K562 (cell line): ENCODE measurements at regions not wholly inside any gene's neighbourhood (a gene's known extent, or its start where the extent isn't known, plus 50 kb on each side); places are given as distances from the start of the nearest gene placed in this dataset.

Experiments
- CHD2 ChIP-seq: IDR thresholded peaks from 2 replicates; pipeline ENCODE4 v1.6.1; 2011; ENCODE audit warnings: low read depth, low read length
- KAT7 ChIP-seq: sonication (generic); formaldehyde crosslinking; IDR thresholded peaks from 2 replicates; pipeline ENCODE4 v1.8.0; 2022; ENCODE audit warnings: missing genetic modification reagents, mild to moderate bottlenecking, borderline replicate concordance
- SP1 ChIP-seq: sonication (generic); formaldehyde crosslinking; IDR thresholded peaks from 2 replicates; pipeline ENCODE4 v1.8.1; 2022; ENCODE audit warnings: mild to moderate bottlenecking, missing genetic modification reagents
- STAT5B ChIP-seq: fragments of 250-450 bp; sonication (Bioruptor Pico); IDR thresholded peaks from 2 replicates; pipeline ENCODE4 v1.8.0; 2021; ENCODE audit warnings: mild to moderate bottlenecking, inconsistent platforms
- ZNF280B ChIP-seq: fragments of 250-450 bp; sonication (Bioruptor Pico); IDR thresholded peaks from 2 replicates; pipeline ENCODE4 v1.5.1; 2021; ENCODE audit warnings: mild to moderate bottlenecking
- ZNF780A ChIP-seq: fragments of 250-450 bp; sonication (Bioruptor Pico); IDR thresholded peaks from 2 replicates; pipeline ENCODE4 v1.5.0; 2021; ENCODE audit warnings: mild to moderate bottlenecking

DNA sequence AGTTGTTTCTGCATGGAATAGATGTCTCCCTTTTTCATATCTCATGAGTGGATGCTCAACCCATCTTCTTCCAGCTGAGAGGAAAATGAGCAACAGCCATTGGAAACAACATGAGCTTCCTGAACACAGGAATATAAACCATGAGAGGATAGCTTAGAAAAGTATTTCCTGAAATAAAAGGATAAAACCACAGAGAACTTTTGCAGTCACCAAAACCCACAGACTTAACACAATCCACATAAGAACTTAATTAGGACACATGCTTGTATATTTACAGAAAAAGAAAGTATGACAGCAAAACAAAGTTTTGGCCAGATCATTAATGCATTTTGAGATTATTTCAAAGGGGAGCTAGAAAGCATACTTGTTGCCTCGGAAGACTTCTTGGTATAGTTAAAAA is 180.5 kb upstream of the RASGRP1 start:
- no peak for TF ChIP-seq KAT7 (CRISPR knock-in tag)
- no peak for TF ChIP-seq ZNF280B (CRISPR knock-in tag)
- no peak for TF ChIP-seq SP1 (CRISPR knock-in tag)
- no peak for TF ChIP-seq ZNF780A (CRISPR knock-in tag)
- TF ChIP-seq CHD2: no peak
- no peak for TF ChIP-seq STAT5B (CRISPR knock-in tag)
